A673 (cell line): ENCODE measurements at regions not wholly inside any gene's neighbourhood (a gene's known extent, or its start where the extent isn't known, plus 50 kb on each side); places are given as distances from the start of the nearest gene placed in this dataset.

ENCODE experiments used
- EZH2 ChIP-seq: fragments of 200-600 bp; sonication (generic); IDR thresholded peaks from 2 replicates; pipeline ENCODE4 v1.6.1; 2017; ENCODE audit warnings: borderline replicate concordance, low read depth, mild to moderate bottlenecking, mixed read lengths, antibody characterized with exemption, low read length; ENCODE audit not compliant: poor library complexity, severe bottlenecking
- TF ChIP-seq, protein P1 (sequence below): fragments of 300-800, 200-600 bp; sonication (generic); conservative IDR thresholded peaks from 2 replicates; pipeline ENCODE4 v1.5.1; 2017; ENCODE audit warnings: low read depth, mild to moderate bottlenecking, antibody characterized with exemption, low read length, moderate library complexity, mixed read lengths

GRCh38 chr3:193922034-193922774 is 213.7 kb upstream of the HES1 start:
- TF ChIP-seq, protein P1, sequence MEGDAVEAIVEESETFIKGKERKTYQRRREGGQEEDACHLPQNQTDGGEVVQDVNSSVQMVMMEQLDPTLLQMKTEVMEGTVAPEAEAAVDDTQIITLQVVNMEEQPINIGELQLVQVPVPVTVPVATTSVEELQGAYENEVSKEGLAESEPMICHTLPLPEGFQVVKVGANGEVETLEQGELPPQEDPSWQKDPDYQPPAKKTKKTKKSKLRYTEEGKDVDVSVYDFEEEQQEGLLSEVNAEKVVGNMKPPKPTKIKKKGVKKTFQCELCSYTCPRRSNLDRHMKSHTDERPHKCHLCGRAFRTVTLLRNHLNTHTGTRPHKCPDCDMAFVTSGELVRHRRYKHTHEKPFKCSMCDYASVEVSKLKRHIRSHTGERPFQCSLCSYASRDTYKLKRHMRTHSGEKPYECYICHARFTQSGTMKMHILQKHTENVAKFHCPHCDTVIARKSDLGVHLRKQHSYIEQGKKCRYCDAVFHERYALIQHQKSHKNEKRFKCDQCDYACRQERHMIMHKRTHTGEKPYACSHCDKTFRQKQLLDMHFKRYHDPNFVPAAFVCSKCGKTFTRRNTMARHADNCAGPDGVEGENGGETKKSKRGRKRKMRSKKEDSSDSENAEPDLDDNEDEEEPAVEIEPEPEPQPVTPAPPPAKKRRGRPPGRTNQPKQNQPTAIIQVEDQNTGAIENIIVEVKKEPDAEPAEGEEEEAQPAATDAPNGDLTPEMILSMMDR, result no peak
- no peak for TF ChIP-seq EZH2
